B cell (primary cell): ENCODE measurements at regions not wholly inside any gene's neighbourhood (a gene's known extent, or its start where the extent isn't known, plus 50 kb on each side); places are given as distances from the start of the nearest gene placed in this dataset.

ENCODE experiments used
- ATAC-seq: fragments of 200-7000 bp; cut with Tn5 transposase; one replicate; pipeline ENCODE4 v1.10.0; 2021; ENCODE audit warnings: low read depth, mild to moderate bottlenecking, moderate number of reproducible peaks, moderate library complexity
- CTCF ChIA-PET: fragments of 350-600 bp; sonication (Branson Sonifier 250); formaldehyde crosslinking; loops from one replicate; lab custom pipeline; 2021; ENCODE audit warnings: antibody characterized with exemption, inconsistent platforms; lab: Charles Lee
- POLR2A ChIA-PET: fragments of 350-600 bp; sonication (Branson Sonifier 250); formaldehyde crosslinking; loops from one replicate; lab custom pipeline; 2021; ENCODE audit warnings: antibody characterized with exemption; lab: Charles Lee
- DNase-seq: peaks from one replicate; pipeline ENCODE4 v3.0.0; 2013
- H2AFZ ChIP-seq: 2 replicates; pipeline ENCODE4 v1.6.1; 2012; ENCODE audit warnings: mild to moderate bottlenecking, low read depth, low read length; ENCODE audit not compliant: insufficient read depth, poor library complexity, severe bottlenecking
- H3K27ac ChIP-seq, 2 donors: 1 replicate in 1 of 2; 2 replicates in 1 of 2; pipeline ENCODE4 v1.5.1; 2012 to 2013; ENCODE audit warnings: low read length in 2 of 2, mild to moderate bottlenecking in 2 of 2, moderate library complexity in 1 of 2
- H3K27me3 ChIP-seq, 4 experiments: fragments of 200-600 bp in 1 of 4; sonication (generic) in 1 of 4; replicated peaks in 1 of 4; 1 replicate in 2 of 4; 2 replicates in 2 of 4; pipeline versions ENCODE4 v1.6.1 to v1.7.0; 2013 to 2016; ENCODE audit warnings: low read length in 3 of 4, mild to moderate bottlenecking in 2 of 4, mixed read lengths in 1 of 4, moderate library complexity in 1 of 4; ENCODE audit not compliant: insufficient read depth in 4 of 4, control insufficient read depth in 3 of 4; ENCODE audit errors: control extremely low read depth in 1 of 4
- H3K36me3 ChIP-seq, 2 experiments: replicated peaks in 1 of 2; 1 replicate in 1 of 2; 2 replicates in 1 of 2; pipeline versions ENCODE4 v1.6.1 to v1.7.1; 2013; ENCODE audit warnings: low read length in 1 of 2; ENCODE audit not compliant: insufficient read depth in 2 of 2, control insufficient read depth in 1 of 2; ENCODE audit errors: control extremely low read depth in 1 of 2, extremely low read depth in 1 of 2
- H3K4me1 ChIP-seq, 2 donors: fragments of 200-600 bp in 1 of 2; sonication (generic) in 1 of 2; 1 replicate in 1 of 2; 2 replicates in 1 of 2; pipeline versions ENCODE4 v1.5.1 to v1.6.1; 2013 to 2017; ENCODE audit warnings: low read length in 2 of 2; ENCODE audit not compliant: control insufficient read depth in 2 of 2, insufficient read depth in 2 of 2
- H3K4me2 ChIP-seq: replicated peaks from 2 replicates; pipeline ENCODE3; 2012; ENCODE audit warnings: mild to moderate bottlenecking, low read depth, low read length; ENCODE audit not compliant: poor library complexity, severe bottlenecking
- H3K4me3 ChIP-seq, 5 experiments: fragments of 200-600 bp in 1 of 5; sonication (generic) in 1 of 5; 1 replicate in 3 of 5; 2 replicates in 2 of 5; pipeline versions ENCODE4 v1.5.1 to v1.7.0; 2011 to 2016; ENCODE audit warnings: low read length in 4 of 5, mild to moderate bottlenecking in 4 of 5, low read depth in 2 of 5, control low read depth in 1 of 5, moderate library complexity in 1 of 5; ENCODE audit not compliant: insufficient read depth in 1 of 5; ENCODE audit errors: control extremely low read depth in 1 of 5, extremely low read depth in 1 of 5
- H3K79me2 ChIP-seq: fragments of 200-600 bp; sonication (generic); one replicate; pipeline ENCODE4 v1.6.0; 2016; ENCODE audit warnings: low read length; ENCODE audit not compliant: control insufficient read depth, insufficient read depth
- H3K9ac ChIP-seq: fragments of 200-600 bp; sonication (generic); 2 replicates; pipeline ENCODE4 v1.6.1; 2017; ENCODE audit warnings: mild to moderate bottlenecking, low read length, moderate library complexity
- H3K9me3 ChIP-seq, 3 donors: one replicate each; pipeline versions ENCODE4 v1.6.1 to v1.7.1; 2013; ENCODE audit warnings: low read length in 2 of 3; ENCODE audit not compliant: control insufficient read depth in 2 of 3, insufficient read depth in 1 of 3; ENCODE audit errors: control extremely low read depth in 1 of 3
- H4K20me1 ChIP-seq: 2 replicates; pipeline ENCODE4 v1.6.0; 2012; ENCODE audit warnings: mild to moderate bottlenecking, low read length; ENCODE audit not compliant: insufficient read depth, control insufficient read depth, poor library complexity, severe bottlenecking
- H3K27ac Mint-ChIP-seq: one replicate; pipeline ENCODE4 v1.8.0; 2021; ENCODE audit warnings: mixed read lengths
- H3K27me3 Mint-ChIP-seq: one replicate; pipeline ENCODE4 v1.8.0; 2021; ENCODE audit warnings: mixed read lengths
- H3K4me1 Mint-ChIP-seq: one replicate; pipeline ENCODE4 v1.8.0; 2021; ENCODE audit warnings: mixed read lengths
- H3K4me3 Mint-ChIP-seq: one replicate; pipeline ENCODE4 v1.8.0; 2021; ENCODE audit warnings: mixed read lengths
- H3K9me3 Mint-ChIP-seq: one replicate; pipeline ENCODE4 v1.8.0; 2022; ENCODE audit warnings: mixed read lengths; ENCODE audit not compliant: insufficient read depth
- CTCF ChIP-seq: fragments of 200-600 bp; IDR thresholded peaks from one replicate; pipeline ENCODE4 v1.8.0; 2022; ENCODE audit warnings: antibody characterized with exemption, mild to moderate bottlenecking
- EZH2 ChIP-seq: IDR thresholded peaks from 2 replicates; pipeline ENCODE4 v1.6.1; 2012; ENCODE audit warnings: borderline replicate concordance, low read depth, mild to moderate bottlenecking, moderate library complexity, low read length; ENCODE audit not compliant: insufficient read depth, poor library complexity, severe bottlenecking
- WGBS: methylation state at CpG from one replicate; pipeline ENCODE4 v1.1.5; 2013; ENCODE audit warnings: missing lambda C conversion rate; ENCODE audit not compliant: insufficient coverage; 5-methylcytosine and 5-hydroxymethylcytosine counted together
- intact Hi-C: fragments of 100-400 bp; cut with micrococcal nuclease; formaldehyde crosslinking; loops from one replicate; pipeline ENCODE4 v1.10.0; 2022

DNA sequence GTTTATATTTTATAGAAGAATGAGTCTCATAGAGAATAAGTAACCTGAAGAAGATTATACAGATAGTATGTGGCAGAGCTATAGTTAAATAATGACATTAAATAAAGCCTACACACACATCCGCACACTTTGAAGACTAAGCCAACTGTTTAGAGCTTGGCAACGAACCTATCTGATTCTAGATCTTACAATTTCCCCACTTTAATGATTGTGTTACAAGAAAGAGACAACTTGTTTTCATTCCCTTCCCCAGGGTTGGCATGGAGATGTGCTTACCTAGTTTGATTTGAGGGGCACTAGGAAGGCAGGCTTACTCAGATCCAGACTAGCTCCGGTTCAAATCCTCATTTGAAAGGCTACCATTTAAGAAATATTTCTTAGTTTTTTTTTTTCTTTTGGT is 61.9 kb upstream of the CBLB start:
- H3K27ac Mint-ChIP-seq: no peak overlapping the region
- CTCF ChIA-PET: no interaction called here
- WGBS: no CpG with 5 or more reads among the region's 3 CpGs

DNA sequence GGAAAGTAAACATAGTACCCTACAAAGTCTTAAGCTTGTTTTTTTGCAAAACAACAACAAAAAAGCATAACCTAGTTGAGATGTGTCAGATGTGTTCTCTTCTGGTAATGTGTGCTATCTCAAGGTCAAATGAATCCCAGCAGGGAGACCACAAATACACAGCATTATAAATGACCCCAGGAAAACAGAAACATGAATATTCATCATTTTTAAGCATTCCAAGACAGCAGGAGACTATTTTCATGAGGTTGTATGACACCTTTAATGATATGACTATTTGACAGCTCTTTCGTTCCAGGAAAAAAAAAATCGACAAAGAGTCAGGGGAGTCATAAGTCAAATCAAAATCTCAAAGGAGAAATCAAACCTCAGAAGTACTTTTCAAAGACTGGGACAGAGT is 62.7 kb upstream of the CBLB start:
- Histone ChIP-seq H4K20me1 (no peaks in the 10 kb centered on the region), H3K4me2 (no peak overlapping the region), H3K36me3 (no peaks in the 10 kb centered on the region), H3K4me1 (no peaks in the 10 kb centered on the region), H3K9ac (no peak overlapping the region), H3K9me3 (no peaks in the 10 kb centered on the region), H3K4me3 (no peak overlapping the region), H3K79me2 (no peaks in the 10 kb centered on the region), H3K27ac (no peak overlapping the region), H3K27me3 (no peaks in the 10 kb centered on the region), H2AFZ (no peak overlapping the region)
- DNase-seq (no peak), ATAC-seq (no peak)
- Mint-ChIP-seq H3K27me3 (peaks cover 4% of the 10 kb centered on the region), H3K4me3 (no peak overlapping the region), H3K9me3 (peaks cover 2% of the 10 kb centered on the region), H3K4me1 (no peaks in the 10 kb centered on the region), H3K27ac (no peak overlapping the region)
- POLR2A ChIA-PET: no interaction called here
- CTCF ChIA-PET: no interaction called here
- no CpG with 5 or more reads among the region's 2 CpGs for WGBS
- TF ChIP-seq EZH2: no peak
- no peak for TF ChIP-seq CTCF
- intact Hi-C loops: no loop called here

More for the DNA sequence above, 61.9 kb upstream of the CBLB start:
- TF ChIP-seq CTCF (no peak), EZH2 (no peak)
- H3K4me3 Mint-ChIP-seq: no peak overlapping the region
- intact Hi-C loops: no loop called here
- H3K4me1 ChIP-seq: no peaks in the 10 kb centered on the region
- peaks cover 4% of the 10 kb centered on the region for H3K27me3 Mint-ChIP-seq
- H3K4me2 ChIP-seq: no peak overlapping the region
- H3K9me3 Mint-ChIP-seq: no peaks in the 10 kb centered on the region
- H2AFZ ChIP-seq: no peak overlapping the region
- no peaks in the 10 kb centered on the region for H3K36me3 ChIP-seq
- H3K4me1 Mint-ChIP-seq: no peaks in the 10 kb centered on the region
- H3K4me3 ChIP-seq: no peak overlapping the region
- H3K79me2 ChIP-seq: no peaks in the 10 kb centered on the region
- H3K27ac ChIP-seq: no peak overlapping the region
- no peaks in the 10 kb centered on the region for H3K27me3 ChIP-seq
- no peak overlapping the region for H3K9ac ChIP-seq
- H3K9me3 ChIP-seq: no peaks in the 10 kb centered on the region
- DNase-seq (no peak), ATAC-seq (no peak)
- POLR2A ChIA-PET: no interaction called here
- no peaks in the 10 kb centered on the region for H4K20me1 ChIP-seq
